ENCODE measurements at regions not wholly inside any gene's neighbourhood (a gene's known extent, or its start where the extent isn't known, plus 50 kb on each side); places are given as distances from the start of the nearest gene placed in this dataset.

DNA sequence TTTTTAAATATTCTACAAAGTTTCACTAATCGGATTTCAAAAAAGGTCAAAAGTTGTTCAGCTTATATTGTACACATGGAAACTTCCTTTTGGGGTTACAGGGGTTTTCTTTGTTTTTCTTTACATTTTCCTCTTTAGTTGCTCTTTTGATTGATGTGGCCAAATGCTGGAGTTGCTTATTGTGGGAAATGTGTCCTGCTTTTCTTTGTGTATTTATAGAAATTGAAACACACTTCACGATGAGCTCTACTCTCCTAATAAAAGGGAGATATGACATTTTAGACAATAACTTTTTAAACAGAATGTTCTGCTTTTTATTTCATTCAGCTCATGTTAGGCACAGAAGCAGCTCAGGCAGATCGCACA lies 50.7 kb upstream of the SPRY1 start:
- H3K4me3 ChIP-seq (ENCODE audit: low read length), result no peak overlapping the region
- H2AFZ ChIP-seq (ENCODE audit: low read depth, low read length), result no peak overlapping the region
- no peaks in the 10 kb centered on the region for H3K36me3 ChIP-seq (ENCODE audit: insufficient read depth, low read length)
- no peaks in the 10 kb centered on the region for H3K9me3 ChIP-seq (ENCODE audit: low read length)
- H3K4me2 ChIP-seq (ENCODE audit: low read length), result no peak overlapping the region
- no peaks in the 10 kb centered on the region for H4K20me1 ChIP-seq (ENCODE audit: insufficient read depth)
- H3K27ac ChIP-seq (ENCODE audit: low read length), result no peak overlapping the region
- H3K9ac ChIP-seq (ENCODE audit: low read length), result no peak overlapping the region
- H3K9me2 ChIP-seq (ENCODE audit: insufficient read depth, low read length), result no peaks in the 10 kb centered on the region
- TF ChIP-seq TAF1 (IDR thresholded peaks at IDR 0.05; ENCODE audit: low read depth) (no peak), RAD21 (conservative IDR thresholded peaks at IDR 0.05) (no peak), POLR2AphosphoS5 (IDR thresholded peaks at IDR 0.05) (no peak), SMC3 (conservative IDR thresholded peaks at IDR 0.05; ENCODE audit: poor library complexity) (no peak), MXI1 (conservative IDR thresholded peaks at IDR 0.05; ENCODE audit: poor library complexity, severe bottlenecking) (no peak), EZH2 (IDR thresholded peaks at IDR 0.05; ENCODE audit: borderline replicate concordance, insufficient read depth, low read length, poor library complexity, severe bottlenecking) (no peak), EP300 (conservative IDR thresholded peaks at IDR 0.05; ENCODE audit: poor library complexity, severe bottlenecking) (no peak)
- TF ChIP-seq, protein P1, sequence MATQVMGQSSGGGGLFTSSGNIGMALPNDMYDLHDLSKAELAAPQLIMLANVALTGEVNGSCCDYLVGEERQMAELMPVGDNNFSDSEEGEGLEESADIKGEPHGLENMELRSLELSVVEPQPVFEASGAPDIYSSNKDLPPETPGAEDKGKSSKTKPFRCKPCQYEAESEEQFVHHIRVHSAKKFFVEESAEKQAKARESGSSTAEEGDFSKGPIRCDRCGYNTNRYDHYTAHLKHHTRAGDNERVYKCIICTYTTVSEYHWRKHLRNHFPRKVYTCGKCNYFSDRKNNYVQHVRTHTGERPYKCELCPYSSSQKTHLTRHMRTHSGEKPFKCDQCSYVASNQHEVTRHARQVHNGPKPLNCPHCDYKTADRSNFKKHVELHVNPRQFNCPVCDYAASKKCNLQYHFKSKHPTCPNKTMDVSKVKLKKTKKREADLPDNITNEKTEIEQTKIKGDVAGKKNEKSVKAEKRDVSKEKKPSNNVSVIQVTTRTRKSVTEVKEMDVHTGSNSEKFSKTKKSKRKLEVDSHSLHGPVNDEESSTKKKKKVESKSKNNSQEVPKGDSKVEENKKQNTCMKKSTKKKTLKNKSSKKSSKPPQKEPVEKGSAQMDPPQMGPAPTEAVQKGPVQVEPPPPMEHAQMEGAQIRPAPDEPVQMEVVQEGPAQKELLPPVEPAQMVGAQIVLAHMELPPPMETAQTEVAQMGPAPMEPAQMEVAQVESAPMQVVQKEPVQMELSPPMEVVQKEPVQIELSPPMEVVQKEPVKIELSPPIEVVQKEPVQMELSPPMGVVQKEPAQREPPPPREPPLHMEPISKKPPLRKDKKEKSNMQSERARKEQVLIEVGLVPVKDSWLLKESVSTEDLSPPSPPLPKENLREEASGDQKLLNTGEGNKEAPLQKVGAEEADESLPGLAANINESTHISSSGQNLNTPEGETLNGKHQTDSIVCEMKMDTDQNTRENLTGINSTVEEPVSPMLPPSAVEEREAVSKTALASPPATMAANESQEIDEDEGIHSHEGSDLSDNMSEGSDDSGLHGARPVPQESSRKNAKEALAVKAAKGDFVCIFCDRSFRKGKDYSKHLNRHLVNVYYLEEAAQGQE (IDR thresholded peaks at IDR 0.05; ENCODE audit: borderline replicate concordance), result no peak
- TF ChIP-seq, protein P2, sequence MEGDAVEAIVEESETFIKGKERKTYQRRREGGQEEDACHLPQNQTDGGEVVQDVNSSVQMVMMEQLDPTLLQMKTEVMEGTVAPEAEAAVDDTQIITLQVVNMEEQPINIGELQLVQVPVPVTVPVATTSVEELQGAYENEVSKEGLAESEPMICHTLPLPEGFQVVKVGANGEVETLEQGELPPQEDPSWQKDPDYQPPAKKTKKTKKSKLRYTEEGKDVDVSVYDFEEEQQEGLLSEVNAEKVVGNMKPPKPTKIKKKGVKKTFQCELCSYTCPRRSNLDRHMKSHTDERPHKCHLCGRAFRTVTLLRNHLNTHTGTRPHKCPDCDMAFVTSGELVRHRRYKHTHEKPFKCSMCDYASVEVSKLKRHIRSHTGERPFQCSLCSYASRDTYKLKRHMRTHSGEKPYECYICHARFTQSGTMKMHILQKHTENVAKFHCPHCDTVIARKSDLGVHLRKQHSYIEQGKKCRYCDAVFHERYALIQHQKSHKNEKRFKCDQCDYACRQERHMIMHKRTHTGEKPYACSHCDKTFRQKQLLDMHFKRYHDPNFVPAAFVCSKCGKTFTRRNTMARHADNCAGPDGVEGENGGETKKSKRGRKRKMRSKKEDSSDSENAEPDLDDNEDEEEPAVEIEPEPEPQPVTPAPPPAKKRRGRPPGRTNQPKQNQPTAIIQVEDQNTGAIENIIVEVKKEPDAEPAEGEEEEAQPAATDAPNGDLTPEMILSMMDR (IDR thresholded peaks at IDR 0.05; ENCODE audit: poor library complexity, severe bottlenecking), result no peak
- H3K27me3 ChIP-seq (ENCODE audit: insufficient read depth, low read depth, low read length), result no peaks in the 10 kb centered on the region
- no peaks in the 10 kb centered on the region for H3F3A ChIP-seq (ENCODE audit: insufficient read depth, low read length, poor library complexity, severe bottlenecking)
- H3K79me2 ChIP-seq (replicated peaks; ENCODE audit: insufficient read depth, low read length), result no peaks in the 10 kb centered on the region

DNA sequence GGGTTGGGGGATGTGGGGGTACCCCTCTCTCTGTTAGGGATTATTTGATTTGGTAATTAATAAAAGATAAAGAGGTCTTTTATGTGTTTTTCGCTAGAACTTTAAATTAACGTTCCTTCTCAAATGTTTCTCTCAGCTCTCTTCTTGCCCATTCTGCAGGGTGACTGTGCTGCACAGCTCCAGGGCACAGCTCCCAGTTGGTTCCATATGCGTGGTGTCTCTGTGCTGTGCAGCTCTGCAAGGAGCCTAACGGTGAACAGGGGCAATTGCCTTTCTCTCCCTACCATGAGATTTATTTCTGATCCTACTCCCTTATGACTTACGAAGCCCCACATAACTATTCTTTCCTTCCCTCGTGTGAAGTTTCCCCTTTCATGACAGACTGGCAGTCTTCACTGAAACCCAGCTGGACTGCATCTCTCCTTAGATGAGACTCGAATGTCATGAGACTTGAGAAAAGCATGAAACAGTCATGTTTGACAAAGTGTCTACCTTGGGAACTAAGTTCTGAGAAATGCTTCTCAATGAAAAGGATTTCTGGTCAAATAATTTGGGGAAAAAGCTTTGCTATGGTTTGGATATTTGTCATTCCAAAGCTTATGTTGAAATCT lies 50.2 kb upstream of the SPRY1 start:
- Histone ChIP-seq H2AFZ (ENCODE audit: low read depth, low read length) (no peak overlapping the region), H3K9ac (ENCODE audit: low read length) (no peak overlapping the region), H3K9me3 (ENCODE audit: low read length) (no peaks in the 10 kb centered on the region), H4K20me1 (ENCODE audit: insufficient read depth) (no peaks in the 10 kb centered on the region), H3K4me2 (ENCODE audit: low read length) (no peak overlapping the region), H3K79me2 (replicated peaks; ENCODE audit: insufficient read depth, low read length) (no peaks in the 10 kb centered on the region), H3K4me3 (ENCODE audit: low read length) (no peak overlapping the region), H3F3A (ENCODE audit: insufficient read depth, low read length, poor library complexity, severe bottlenecking) (no peaks in the 10 kb centered on the region), H3K27ac (ENCODE audit: low read length) (no peak overlapping the region), H3K27me3 (ENCODE audit: insufficient read depth, low read depth, low read length) (no peaks in the 10 kb centered on the region), H3K36me3 (ENCODE audit: insufficient read depth, low read length) (no peaks in the 10 kb centered on the region), H3K9me2 (ENCODE audit: insufficient read depth, low read length) (no peaks in the 10 kb centered on the region)
- TF ChIP-seq, protein P1 (IDR thresholded peaks at IDR 0.05; ENCODE audit: borderline replicate concordance), result no peak
- TF ChIP-seq EP300 (conservative IDR thresholded peaks at IDR 0.05; ENCODE audit: poor library complexity, severe bottlenecking) (no peak), MXI1 (conservative IDR thresholded peaks at IDR 0.05; ENCODE audit: poor library complexity, severe bottlenecking) (no peak), SMC3 (conservative IDR thresholded peaks at IDR 0.05; ENCODE audit: poor library complexity) (no peak), POLR2AphosphoS5 (IDR thresholded peaks at IDR 0.05) (no peak), TAF1 (IDR thresholded peaks at IDR 0.05; ENCODE audit: low read depth) (no peak), EZH2 (IDR thresholded peaks at IDR 0.05; ENCODE audit: borderline replicate concordance, insufficient read depth, low read length, poor library complexity, severe bottlenecking) (no peak), RAD21 (conservative IDR thresholded peaks at IDR 0.05) (no peak)
- TF ChIP-seq, protein P2 (IDR thresholded peaks at IDR 0.05; ENCODE audit: poor library complexity, severe bottlenecking), result no peak
